DMS79 (cell line): ENCODE measurements at regions not wholly inside any gene's neighbourhood (a gene's known extent, or its start where the extent isn't known, plus 50 kb on each side); places are given as distances from the start of the nearest gene placed in this dataset.
A peak's percentile ranks its signal among the peaks of the same experiment; 100 is the strongest.

Experiments
- DNase-seq: peaks from one replicate; lab custom pipeline; 2025; lab: John Stamatoyannopoulos, UW

- DNase-seq, result no peak
Measured at GRCh38 chr1:67560580-67561255, 124.3 kb upstream of the GADD45A start.

DNA sequence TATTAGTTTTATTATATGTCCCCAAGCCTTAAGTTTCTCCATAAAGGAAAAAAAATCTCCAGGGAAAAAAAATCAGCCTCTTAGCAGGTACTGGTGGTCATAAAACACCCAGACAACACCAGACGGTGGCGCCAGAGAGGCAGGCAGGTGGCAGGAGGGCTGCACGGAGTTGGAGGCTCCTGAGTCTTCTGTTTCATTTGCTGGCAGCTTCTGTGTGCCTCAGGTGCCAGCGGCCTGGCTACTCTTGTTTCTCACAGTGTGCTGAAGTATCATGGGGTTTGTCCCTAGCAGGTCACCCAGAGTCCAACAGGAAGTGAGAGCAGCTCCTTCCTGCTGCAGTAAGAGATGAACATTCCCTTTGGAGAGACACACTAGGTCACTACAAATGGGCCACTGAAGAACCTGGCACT lies 123.3 kb upstream of the GADD45A start:
- no peak for DNase-seq

- no peak for DNase-seq
Measured at GRCh38 chr1:67563684-67564083, 121.3 kb upstream of the GADD45A start.

- DNase-seq, result no peak
Measured at GRCh38 chr1:67564193-67564592, 120.8 kb upstream of the GADD45A start.

DNA sequence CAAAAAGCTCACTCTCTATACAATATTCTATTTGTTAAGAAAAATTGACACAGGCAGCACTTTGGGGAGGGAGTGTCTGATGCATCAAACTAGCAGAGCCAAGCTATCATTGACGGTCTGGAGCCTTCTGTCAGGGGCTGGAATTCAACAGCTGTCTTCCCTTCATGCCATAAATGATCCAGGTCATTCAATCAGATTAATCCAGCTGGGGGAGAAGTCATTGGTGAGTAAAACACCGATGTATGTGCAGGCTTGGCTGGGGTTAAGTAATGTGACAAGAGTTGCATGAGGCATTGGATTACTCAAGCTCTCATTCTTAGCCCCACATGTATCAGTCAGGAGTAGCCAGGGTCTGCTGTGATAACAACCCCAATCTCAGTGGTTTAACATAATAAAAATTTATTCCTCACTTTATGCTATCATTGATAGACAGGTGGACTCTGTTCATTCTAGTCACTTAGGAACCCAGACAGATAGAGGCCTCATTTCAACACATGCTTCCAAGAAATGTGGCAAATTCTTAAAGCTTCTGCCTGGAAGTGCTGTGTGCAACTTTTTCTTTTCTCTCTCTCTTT lies 118.1 kb upstream of the GADD45A start:
- no peak for DNase-seq

DNA sequence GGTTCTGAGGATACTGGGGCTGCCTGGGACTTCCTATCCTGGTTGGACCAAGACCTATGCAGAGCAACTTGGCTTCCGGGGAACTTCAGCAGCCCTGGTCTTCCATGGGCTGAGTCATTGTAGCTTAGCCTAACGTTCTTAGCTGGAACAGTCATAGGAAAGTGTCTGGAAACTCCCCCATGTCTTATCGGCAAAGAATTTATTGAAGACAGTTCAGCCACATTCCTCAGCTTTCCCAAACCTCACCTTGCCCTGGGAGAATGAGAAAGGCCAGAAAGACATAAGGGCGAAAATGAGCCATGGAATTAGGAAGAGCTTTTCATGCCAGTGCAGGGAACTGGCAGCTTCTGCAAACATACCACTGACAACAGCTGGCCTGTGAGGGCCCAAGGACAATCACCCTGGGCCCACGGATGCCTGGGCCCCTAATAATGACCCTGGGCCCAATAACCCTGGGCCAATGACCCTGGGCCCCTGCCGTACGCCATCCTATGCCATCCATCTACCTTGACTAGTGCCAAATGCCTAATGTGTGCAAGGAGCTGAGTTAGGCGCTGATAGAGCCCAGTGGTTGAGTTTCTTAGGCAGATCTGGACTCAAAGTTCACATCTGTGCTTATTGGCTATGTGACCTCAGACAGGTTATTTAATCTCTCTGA lies 114.4 kb upstream of the GADD45A start:
- no peak for DNase-seq

- no peak for DNase-seq
Measured at GRCh38 chr1:67571406-67571805, 113.6 kb upstream of the GADD45A start.

GRCh38 chr1:67571901-67572593 lies 113.0 kb upstream of the GADD45A start:
- DNase-seq, result no peak

DNA sequence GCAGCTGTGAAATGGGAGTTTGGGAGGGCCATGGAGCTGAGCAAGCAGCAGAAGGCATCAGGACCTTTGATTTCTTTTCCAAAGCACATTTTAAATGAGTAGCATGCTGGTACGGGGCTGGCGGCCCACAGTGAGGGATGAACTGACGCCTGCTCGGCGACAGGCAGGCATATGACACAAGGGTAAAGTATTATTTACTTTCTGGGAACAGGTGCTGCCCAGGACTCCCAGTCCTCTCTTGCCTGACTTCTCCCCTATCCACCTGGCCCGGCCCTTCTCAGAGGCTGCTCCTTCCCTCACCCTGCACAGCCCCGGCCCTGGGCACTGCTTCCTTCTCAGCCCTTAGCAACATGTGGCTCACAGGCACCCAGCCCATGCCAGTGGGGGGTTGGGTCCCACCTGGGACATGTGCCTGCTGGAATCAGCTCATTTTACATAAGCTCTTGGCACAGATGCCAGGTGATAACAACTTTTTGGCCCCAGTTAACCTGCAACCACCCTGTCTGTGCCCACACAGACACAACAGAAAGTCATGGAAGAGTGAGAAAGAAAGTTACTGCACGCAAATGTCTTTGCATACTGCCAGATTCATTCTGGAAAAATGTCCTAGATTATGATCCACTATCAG lies 112.3 kb upstream of the GADD45A start:
- peak; percentile 56 for DNase-seq

DNA sequence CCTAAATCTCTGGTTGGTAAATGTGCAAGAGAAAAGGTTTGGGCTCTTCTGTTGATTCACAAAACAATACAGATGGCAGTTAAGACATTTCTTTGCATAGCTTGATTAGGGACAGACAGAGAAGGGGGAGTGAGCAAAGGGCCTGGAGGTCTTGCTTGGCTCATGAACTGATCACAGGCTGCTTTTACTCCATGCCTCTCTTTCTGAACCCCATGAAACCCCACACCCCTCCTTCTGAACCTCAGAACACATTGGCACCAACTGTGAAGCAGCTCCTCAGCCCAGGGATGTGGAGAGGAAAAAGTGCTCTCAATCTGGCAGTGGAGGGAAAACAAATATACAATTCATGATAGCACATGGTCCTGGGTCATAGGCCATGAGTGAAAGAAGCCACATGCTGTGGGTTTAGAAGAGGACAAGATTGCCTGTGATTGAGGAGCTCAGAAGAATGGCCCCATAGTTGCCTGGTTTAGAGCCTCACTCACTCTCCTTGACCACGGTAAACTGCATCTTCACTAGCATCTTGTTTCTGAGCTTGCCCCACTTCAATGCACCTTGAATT lies 111.6 kb upstream of the GADD45A start:
- DNase-seq, result peak; percentile 53

DNA sequence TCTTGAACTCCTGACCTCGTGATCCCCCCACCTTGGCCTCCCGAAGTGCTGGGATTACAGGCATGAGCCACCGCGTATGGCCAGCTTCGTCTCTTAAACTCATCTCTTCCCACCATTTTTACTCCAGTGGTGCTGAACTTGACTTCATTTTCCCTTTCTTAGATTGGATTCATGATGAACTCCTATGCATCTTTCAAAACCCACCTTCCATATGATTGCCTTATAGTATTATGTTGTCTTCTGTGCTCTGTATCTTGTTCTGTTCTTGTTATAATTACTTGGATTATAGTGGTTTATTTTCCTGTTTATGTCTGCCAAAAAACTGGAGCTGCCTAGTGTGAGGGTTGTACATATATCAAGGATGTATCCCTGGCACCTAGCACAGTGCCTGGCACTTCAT lies 110.8 kb upstream of the GADD45A start:
- DNase-seq, result no peak

DNA sequence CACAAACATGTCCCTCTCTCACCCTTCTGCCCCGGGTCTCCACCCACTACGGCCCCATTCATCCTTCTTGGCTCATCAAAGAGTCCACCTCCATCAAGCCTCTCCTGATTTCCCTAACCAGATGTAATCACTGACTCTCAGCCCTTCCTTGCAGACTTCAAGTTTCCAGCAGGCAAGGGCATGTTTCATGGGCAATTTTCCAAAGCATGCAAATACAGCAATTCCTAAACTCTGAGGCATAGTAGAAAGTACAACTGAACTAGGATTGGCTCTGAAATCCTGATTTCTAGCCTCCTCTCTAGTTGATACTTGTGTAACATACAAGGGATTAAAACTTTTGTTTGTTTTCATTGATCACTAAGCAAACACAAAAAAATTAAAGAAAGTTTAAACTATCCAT lies 109.1 kb upstream of the GADD45A start:
- no peak for DNase-seq

GRCh38 chr1:67576474-67576873 lies 108.5 kb upstream of the GADD45A start:
- no peak for DNase-seq

- DNase-seq, result no peak
Measured at GRCh38 chr1:67577646-67578045, 107.4 kb upstream of the GADD45A start.

DNA sequence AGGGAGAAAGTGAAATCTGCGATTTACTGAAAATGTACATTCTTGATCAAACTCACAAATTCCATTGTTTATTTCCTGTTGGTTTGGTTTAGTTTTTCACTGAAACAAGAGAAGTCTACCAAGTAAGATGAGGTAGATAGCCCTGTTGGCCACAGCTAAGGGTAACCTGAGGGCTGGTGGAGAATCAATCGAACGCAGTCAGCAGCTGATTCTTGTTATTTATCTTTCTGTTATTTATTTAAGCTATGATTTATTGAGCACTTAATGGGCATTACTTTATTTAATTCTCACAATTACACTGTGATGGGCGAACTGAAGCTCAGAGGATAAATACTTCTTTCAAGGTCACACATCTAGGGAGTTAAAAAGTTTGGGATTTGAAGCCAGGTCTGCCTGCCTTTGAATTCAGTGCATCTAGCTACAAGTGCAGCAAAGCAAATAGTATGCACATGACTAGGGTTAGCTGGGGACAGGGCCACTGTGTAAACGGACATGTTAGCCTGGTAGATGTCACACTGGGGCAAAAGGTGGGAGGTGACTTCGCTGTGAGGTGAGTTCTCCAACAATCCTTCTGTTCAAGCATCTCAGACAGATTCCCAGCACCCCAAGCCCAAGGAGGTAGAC lies 106.5 kb upstream of the GADD45A start:
- no peak for DNase-seq

DNA sequence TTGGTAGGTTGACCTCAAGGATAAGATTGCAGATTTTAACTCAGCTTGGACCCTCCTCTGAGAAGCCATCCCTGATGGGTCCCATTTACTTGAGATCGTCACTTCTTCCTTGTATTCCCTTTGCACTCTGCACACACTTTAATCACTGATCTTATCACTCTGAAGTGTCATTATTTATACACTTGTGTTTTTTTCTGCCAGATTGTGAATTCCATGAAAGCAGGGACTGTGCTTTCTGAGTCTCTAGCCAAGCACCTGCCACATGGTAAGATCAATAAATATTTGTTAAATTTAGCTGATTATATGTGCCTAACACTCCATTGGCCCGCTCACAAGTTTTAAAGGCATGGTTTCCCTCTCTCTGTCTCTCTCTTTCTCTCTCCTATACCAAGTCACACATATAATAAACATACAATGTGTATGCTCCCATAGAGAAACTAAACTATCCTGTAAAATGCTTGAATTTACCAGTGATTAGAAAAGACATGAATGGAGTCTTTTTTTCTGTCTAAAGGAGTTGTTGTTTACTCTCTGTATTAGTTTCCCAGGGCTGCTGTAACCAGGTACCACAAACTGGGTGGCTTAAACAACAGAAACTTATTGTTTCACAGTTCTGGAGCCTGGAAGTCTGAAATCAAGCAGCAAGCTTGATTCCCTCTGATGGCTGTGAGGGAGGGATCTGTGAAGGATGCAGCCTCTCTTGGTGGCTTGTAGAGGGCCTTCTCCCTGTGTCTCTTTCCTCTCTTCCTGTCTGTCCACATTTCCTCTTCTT lies 105.2 kb upstream of the GADD45A start:
- DNase-seq, result no peak

DNA sequence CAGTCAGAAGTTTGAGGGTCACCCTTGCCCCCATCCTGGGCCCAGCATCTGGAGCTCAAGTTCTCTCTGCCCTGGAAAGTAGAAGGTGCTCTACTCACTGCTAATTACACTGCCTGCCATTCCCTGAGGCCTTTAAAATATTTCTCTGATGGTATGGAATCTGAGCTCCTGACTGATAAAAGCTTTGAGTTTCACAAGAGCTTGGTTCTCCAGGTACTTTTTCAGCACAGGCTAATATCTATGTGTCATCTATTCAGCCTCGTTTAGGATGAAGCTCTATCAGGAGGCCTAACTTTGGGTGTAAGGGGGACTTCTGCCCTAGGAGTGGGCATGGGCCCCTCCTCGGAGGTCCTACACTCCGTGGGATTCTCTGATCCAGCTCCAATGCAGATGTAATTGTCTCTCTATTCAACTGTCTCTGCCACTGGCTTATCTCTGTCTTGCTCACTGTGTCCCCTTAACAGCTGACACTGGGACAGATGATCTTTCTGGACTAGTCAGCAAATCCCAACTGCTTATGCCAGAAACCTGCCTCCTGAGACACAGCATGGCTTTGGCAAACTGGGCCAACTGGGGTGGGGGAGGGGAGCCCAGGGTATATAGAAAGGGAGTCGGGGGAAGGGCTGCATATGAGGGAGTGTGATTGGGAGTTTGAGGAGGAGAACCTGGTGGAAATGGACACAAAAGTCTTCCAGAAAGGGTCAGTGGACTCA lies 104.2 kb upstream of the GADD45A start:
- DNase-seq, result no peak

GRCh38 chr1:67582625-67583461 lies 102.2 kb upstream of the GADD45A start:
- no peak for DNase-seq

DNA sequence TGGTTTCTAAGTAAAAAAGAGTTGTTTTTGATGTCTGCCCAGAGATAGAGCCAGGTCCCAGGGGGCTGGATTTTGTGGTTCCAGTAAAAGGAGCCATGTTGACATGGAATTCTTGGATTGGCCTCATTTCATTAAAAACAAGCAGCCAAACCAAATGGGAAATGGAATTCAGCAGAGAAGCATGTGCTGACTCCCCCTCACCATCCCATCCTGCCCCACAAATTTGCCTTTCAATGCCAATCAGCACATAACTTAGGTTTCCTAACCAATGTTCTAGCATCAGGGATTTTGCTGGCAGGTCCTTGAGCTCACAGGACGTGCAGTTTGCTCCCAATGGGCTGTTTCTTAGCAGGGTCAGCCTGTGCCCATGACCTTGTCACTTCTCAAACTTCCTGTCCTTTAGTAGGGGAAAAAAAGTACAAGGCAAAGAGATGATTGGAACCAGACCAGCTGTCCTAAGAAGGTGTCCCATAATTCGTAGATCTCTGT lies 101.5 kb upstream of the GADD45A start:
- no peak for DNase-seq
